ENCODE measurements at regions not wholly inside any gene's neighbourhood (a gene's known extent, or its start where the extent isn't known, plus 50 kb on each side); places are given as distances from the start of the nearest gene placed in this dataset.

- Histone ChIP-seq H3K4me3 (ENCODE audit: low read depth, low read length, poor library complexity, severe bottlenecking) (no peak overlapping the region), H3K27ac (ENCODE audit: low read depth, low read length, poor library complexity, severe bottlenecking) (no peak overlapping the region), H2AFZ (ENCODE audit: low read length) (no peak overlapping the region), H3K79me2 (ENCODE audit: insufficient read depth, low read depth, low read length) (no peaks in the 10 kb centered on the region), H3K36me3 (ENCODE audit: insufficient read depth, low read length) (no peaks in the 10 kb centered on the region), H3K4me2 (ENCODE audit: low read length) (no peak overlapping the region), H3K9me3 (ENCODE audit: low read length) (no peaks in the 10 kb centered on the region), H4K20me1 (ENCODE audit: insufficient read depth, low read length) (no peaks in the 10 kb centered on the region), H3K9me2 (ENCODE audit: insufficient read depth, low read length) (no peaks in the 10 kb centered on the region), H3K4me1 (ENCODE audit: insufficient read depth, low read length, poor library complexity, severe bottlenecking) (no peaks in the 10 kb centered on the region)
- ChIA-PET POLR2A (no interaction called here), CTCF (ENCODE audit: unreplicated experiment) (no interaction called here)
- intact Hi-C loops (cut with micrococcal nuclease; ENCODE audit: unreplicated experiment): no loop called here
- no peak for DNase-seq (ENCODE audit: low spot score)
- TF ChIP-seq EZH2phosphoT487 (IDR thresholded peaks at IDR 0.05; ENCODE audit: borderline replicate concordance, low read depth, low read length) (no peak), CTCF (conservative IDR thresholded peaks at IDR 0.05; ENCODE audit: low read length) (no peak)
- no TSS peak for BruUV-seq (replicated peaks)
These were observed 231.8 kb upstream of the CRY1 start for GRCh38 chr12:107325075-107325608.

- H3K4me3 ChIP-seq (ENCODE audit: low read depth, low read length, poor library complexity, severe bottlenecking): no peak overlapping the region
- H3K4me2 ChIP-seq (ENCODE audit: low read length): no peak overlapping the region
- no peaks in the 10 kb centered on the region for H3K79me2 ChIP-seq (ENCODE audit: insufficient read depth, low read depth, low read length)
- H3K9me2 ChIP-seq (ENCODE audit: insufficient read depth, low read length): no peaks in the 10 kb centered on the region
- H4K20me1 ChIP-seq (ENCODE audit: insufficient read depth, low read length): no peaks in the 10 kb centered on the region
- POLR2A ChIA-PET: no interaction called here
- DNase-seq (ENCODE audit: low spot score): peak; percentile 1
- no peaks in the 10 kb centered on the region for H3K4me1 ChIP-seq (ENCODE audit: insufficient read depth, low read length, poor library complexity, severe bottlenecking)
- no peaks in the 10 kb centered on the region for H3K9me3 ChIP-seq (ENCODE audit: low read length)
- CTCF ChIA-PET (ENCODE audit: unreplicated experiment): no interaction called here
- no peaks in the 10 kb centered on the region for H3K36me3 ChIP-seq (ENCODE audit: insufficient read depth, low read length)
- BruUV-seq (replicated peaks): no TSS peak
- no peak overlapping the region for H2AFZ ChIP-seq (ENCODE audit: low read length)
- intact Hi-C loops (cut with micrococcal nuclease; ENCODE audit: unreplicated experiment): no loop called here
- no peak for TF ChIP-seq EZH2phosphoT487 (IDR thresholded peaks at IDR 0.05; ENCODE audit: borderline replicate concordance, low read depth, low read length)
- TF ChIP-seq CTCF (conservative IDR thresholded peaks at IDR 0.05; ENCODE audit: low read length): no peak
- no peak overlapping the region for H3K27ac ChIP-seq (ENCODE audit: low read depth, low read length, poor library complexity, severe bottlenecking)
These were observed 232.9 kb upstream of the CRY1 start for GRCh38 chr12:107326237-107326636.

GRCh38 chr12:107327651-107328182 is 234.4 kb upstream of the CRY1 start:
- ChIA-PET CTCF (ENCODE audit: unreplicated experiment) (no interaction called here), POLR2A (no interaction called here)
- BruUV-seq (replicated peaks): no TSS peak
- H4K20me1 ChIP-seq (ENCODE audit: insufficient read depth, low read length): no peaks in the 10 kb centered on the region
- H3K4me3 ChIP-seq (ENCODE audit: low read depth, low read length, poor library complexity, severe bottlenecking): no peak overlapping the region
- intact Hi-C loops (cut with micrococcal nuclease; ENCODE audit: unreplicated experiment): no loop called here
- no peak for DNase-seq (ENCODE audit: low spot score)
- no peaks in the 10 kb centered on the region for H3K9me3 ChIP-seq (ENCODE audit: low read length)
- H3K9me2 ChIP-seq (ENCODE audit: insufficient read depth, low read length): no peaks in the 10 kb centered on the region
- no peak overlapping the region for H2AFZ ChIP-seq (ENCODE audit: low read length)
- no peak for TF ChIP-seq EZH2phosphoT487 (IDR thresholded peaks at IDR 0.05; ENCODE audit: borderline replicate concordance, low read depth, low read length)
- no peak for TF ChIP-seq CTCF (conservative IDR thresholded peaks at IDR 0.05; ENCODE audit: low read length)
- H3K36me3 ChIP-seq (ENCODE audit: insufficient read depth, low read length): no peaks in the 10 kb centered on the region
- no peak overlapping the region for H3K4me2 ChIP-seq (ENCODE audit: low read length)
- no peak overlapping the region for H3K27ac ChIP-seq (ENCODE audit: low read depth, low read length, poor library complexity, severe bottlenecking)
- no peaks in the 10 kb centered on the region for H3K79me2 ChIP-seq (ENCODE audit: insufficient read depth, low read depth, low read length)
- no peaks in the 10 kb centered on the region for H3K4me1 ChIP-seq (ENCODE audit: insufficient read depth, low read length, poor library complexity, severe bottlenecking)
